Sigmoid colon (tissue), 6 donors: ENCODE measurements at regions not wholly inside any gene's neighbourhood (a gene's known extent, or its start where the extent isn't known, plus 50 kb on each side); places are given as distances from the start of the nearest gene placed in this dataset.

Experiments used
- DNase-seq: peaks from one replicate; pipeline ENCODE4 v3.0.0-alpha.2; 2019
- H3K27ac ChIP-seq, 4 donors: fragments of 200-600 bp; sonication (generic); one replicate each; pipeline ENCODE4 v1.5.1; 2016 to 2019; ENCODE audit warnings: mild to moderate bottlenecking in 1 of 4
- H3K27me3 ChIP-seq, 3 donors: fragments of 200-600 bp; sonication (generic); one replicate each; pipeline ENCODE4 v1.5.1; 2019; ENCODE audit warnings: mild to moderate bottlenecking in 1 of 3
- H3K36me3 ChIP-seq, 4 donors: fragments of 200-600 bp; sonication (generic); one replicate each; pipeline ENCODE4 v1.5.1; 2016 to 2019
- H3K4me1 ChIP-seq, 4 donors: fragments of 200-600 bp; sonication (generic); one replicate each; pipeline ENCODE4 v1.5.1; 2017 to 2019
- H3K4me3 ChIP-seq, 4 donors: fragments of 200-600 bp; sonication (generic); one replicate each; pipeline ENCODE4 v1.5.1; 2017 to 2019; ENCODE audit warnings: mild to moderate bottlenecking in 2 of 4, moderate library complexity in 1 of 4
- H3K9me3 ChIP-seq, 4 donors: fragments of 200-600 bp in 3 of 4; sonication (generic) in 3 of 4; one replicate each; pipeline versions ENCODE4 v1.5.1 to v1.6.1; 2013 to 2019
- CTCF ChIP-seq, 4 experiments: fragments of 450-650 bp in 3 of 4; fragments of 200-600 bp in 1 of 4; IDR thresholded peaks; one replicate each; pipeline ENCODE4 v1.5.1; 2016 to 2019; ENCODE audit warnings: antibody characterized with exemption in 4 of 4, mild to moderate bottlenecking in 3 of 4, moderate library complexity in 2 of 4
- EP300 ChIP-seq, 4 donors: sonication (generic); formaldehyde crosslinking; IDR thresholded peaks; one replicate each; pipeline ENCODE4 v1.6.1; 2017; ENCODE audit warnings: antibody characterized with exemption in 4 of 4
- POLR2A ChIP-seq, 2 donors: fragments of 450-650 bp; IDR thresholded peaks; one replicate each; pipeline ENCODE4 v1.6.1; 2016; ENCODE audit warnings: antibody characterized with exemption in 2 of 2, mild to moderate bottlenecking in 2 of 2, moderate library complexity in 2 of 2
- POLR2AphosphoS5 ChIP-seq, 4 donors: sonication (generic); formaldehyde crosslinking; IDR thresholded peaks; one replicate each; pipeline ENCODE4 v1.6.1; 2017; ENCODE audit warnings: antibody characterized with exemption in 4 of 4
- WGBS, 2 donors: extraction: QIAGEN DNeasy Blood & Tissue Kit; methylation state at CpG; one replicate each; pipeline ENCODE4 v1.1.7; 2013; 5-methylcytosine and 5-hydroxymethylcytosine counted together
- intact Hi-C: fragments of 100-400 bp; cut with DNase I; formaldehyde crosslinking; loops from one replicate; pipeline ENCODE4 v1.15.1; 2023
- donor health status: healthy with polysubstance abuse.
- donor health status: healthy.

- Histone ChIP-seq H3K27ac (no peak overlapping the region), H3K4me1 (no peaks in the 10 kb centered on the region), H3K36me3 (no peaks in the 10 kb centered on the region), H3K4me3 (no peak overlapping the region), H3K9me3 (no peaks in the 10 kb centered on the region), H3K27me3 (no peaks in the 10 kb centered on the region)
- 90 to 94% methylated on average over 6 of the region's 6 CpGs for WGBS, 2 donors
- intact Hi-C loops, result no loop called here
- no peak for TF ChIP-seq POLR2A (IDR thresholded peaks at IDR 0.05)
- no peak for TF ChIP-seq CTCF (IDR thresholded peaks at IDR 0.05)
- DNase-seq, result no peak
Observed at GRCh38 chr6:148257810-148258209, 84.8 kb upstream of the SASH1 start.

- intact Hi-C loops, result no loop called here
Observed at GRCh38 chr6:148258868-148259267, 83.8 kb upstream of the SASH1 start.

GRCh38 chr6:148261470-148261869, 81.2 kb upstream of the SASH1 start:
- no peaks in the 10 kb centered on the region for H3K27me3 ChIP-seq
- no peaks in the 10 kb centered on the region for H3K9me3 ChIP-seq
- TF ChIP-seq POLR2AphosphoS5 (IDR thresholded peaks at IDR 0.05) (no peak), CTCF (IDR thresholded peaks at IDR 0.05) (no peak), EP300 (IDR thresholded peaks at IDR 0.05) (no peak), POLR2A (IDR thresholded peaks at IDR 0.05) (no peak)
- no peak overlapping the region for H3K4me3 ChIP-seq
- H3K4me1 ChIP-seq, result no peaks in the 10 kb centered on the region
- 86 to 92% methylated on average over 6 of the region's 6 CpGs for WGBS, 2 donors
- no peaks in the 10 kb centered on the region for H3K36me3 ChIP-seq
- DNase-seq, result no peak
- intact Hi-C loops, result no loop called here
- H3K27ac ChIP-seq, result no peak overlapping the region

More at GRCh38 chr6:148258868-148259267, 83.8 kb upstream of the SASH1 start:
- no peaks in the 10 kb centered on the region for H3K9me3 ChIP-seq
- H3K27me3 ChIP-seq, result no peaks in the 10 kb centered on the region
- H3K4me3 ChIP-seq, result no peak overlapping the region
- no peak for DNase-seq
- TF ChIP-seq POLR2A (IDR thresholded peaks at IDR 0.05) (no peak), POLR2AphosphoS5 (IDR thresholded peaks at IDR 0.05) (no peak), EP300 (IDR thresholded peaks at IDR 0.05) (no peak), CTCF (IDR thresholded peaks at IDR 0.05) (no peak)
- H3K4me1 ChIP-seq, result no peaks in the 10 kb centered on the region
- no peak overlapping the region for H3K27ac ChIP-seq
- H3K36me3 ChIP-seq, result no peaks in the 10 kb centered on the region
- 87 to 92% methylated on average over 5 of the region's 5 CpGs for WGBS, 2 donors

GRCh38 chr6:148263010-148263409, 79.6 kb upstream of the SASH1 start:
- Histone ChIP-seq H3K4me3 (no peak overlapping the region), H3K27ac (no peak overlapping the region), H3K36me3 (no peaks in the 10 kb centered on the region), H3K4me1 (peaks cover 0 to 9% (median 6%) of the 10 kb centered on the region in 4 donors), H3K9me3 (no peaks in the 10 kb centered on the region), H3K27me3 (no peaks in the 10 kb centered on the region)
- no peak for DNase-seq
- intact Hi-C loops, result no loop called here
- no peak for TF ChIP-seq POLR2A (IDR thresholded peaks at IDR 0.05)
- TF ChIP-seq EP300 (IDR thresholded peaks at IDR 0.05), result no peak
- TF ChIP-seq CTCF (IDR thresholded peaks at IDR 0.05), result no peak
- TF ChIP-seq POLR2AphosphoS5 (IDR thresholded peaks at IDR 0.05), result no peak
- WGBS, 2 donors, result 77 to 83% methylated on average over 3 of the region's 3 CpGs

- no peak overlapping the region for H3K4me3 ChIP-seq
- H3K27me3 ChIP-seq, result no peaks in the 10 kb centered on the region
- WGBS, 2 donors, result 74 to 79% methylated on average over 5 of the region's 5 CpGs
- no peak for DNase-seq
- H3K36me3 ChIP-seq, result no peaks in the 10 kb centered on the region
- peaks cover 0 to 14% (median 11%) of the 10 kb centered on the region in 4 donors for H3K4me1 ChIP-seq
- no peak overlapping the region for H3K27ac ChIP-seq
- intact Hi-C loops, result no loop called here
- TF ChIP-seq POLR2AphosphoS5 (IDR thresholded peaks at IDR 0.05), result no peak
- no peak for TF ChIP-seq EP300 (IDR thresholded peaks at IDR 0.05)
- TF ChIP-seq CTCF (IDR thresholded peaks at IDR 0.05), result no peak
- TF ChIP-seq POLR2A (IDR thresholded peaks at IDR 0.05), result no peak
- H3K9me3 ChIP-seq, result no peaks in the 10 kb centered on the region
Observed at GRCh38 chr6:148263961-148264360, 78.7 kb upstream of the SASH1 start.
